ENCODE measurements at regions not wholly inside any gene's neighbourhood (a gene's known extent, or its start where the extent isn't known, plus 50 kb on each side); places are given as distances from the start of the nearest gene placed in this dataset.

DNA sequence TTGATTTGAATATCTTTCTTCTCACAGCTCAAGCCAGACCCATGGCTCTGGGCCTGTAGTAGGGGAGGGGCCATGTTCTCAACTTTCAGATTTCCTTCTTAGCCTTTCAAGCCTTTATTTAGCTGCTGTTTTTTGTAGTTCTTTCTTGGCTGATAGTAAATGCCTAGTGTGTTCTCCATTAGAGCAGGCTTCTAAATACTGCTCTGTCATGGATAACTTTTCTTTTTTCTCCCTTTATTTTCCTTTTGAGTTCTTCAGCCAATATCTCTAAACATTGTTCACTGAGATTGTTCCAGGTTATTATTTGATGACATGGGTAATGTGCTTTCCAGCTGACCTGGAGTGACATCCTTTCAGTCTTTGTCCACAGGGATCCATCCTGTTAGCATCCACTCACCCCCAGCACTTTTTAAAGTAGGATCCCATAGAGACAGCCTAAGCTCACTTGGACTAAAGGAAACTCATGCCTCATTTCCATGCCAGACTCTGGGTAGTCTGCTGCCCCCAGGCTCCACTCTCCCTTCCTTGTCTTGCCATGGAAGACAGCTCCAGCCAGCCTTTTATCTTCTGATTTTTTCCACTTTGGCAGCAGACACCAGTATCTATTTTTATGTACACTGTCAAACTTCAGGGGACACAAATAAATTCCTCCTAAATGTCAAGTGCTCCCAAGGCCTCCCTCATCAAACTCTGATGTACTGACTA lies 645.6 kb downstream of the RNF144B start (continued):
- no peak for TF ChIP-seq CHD7 (IDR thresholded peaks at IDR 0.05; ENCODE audit: insufficient replicate concordance, low read length)
- no peak for TF ChIP-seq SAP30 (IDR thresholded peaks at IDR 0.05; ENCODE audit: insufficient read depth, insufficient replicate concordance, low read length)
- no peak for TF ChIP-seq CTBP2 (IDR thresholded peaks at IDR 0.05; ENCODE audit: borderline replicate concordance, insufficient read depth, insufficient read length, low read length)
- no peak for TF ChIP-seq POLR2AphosphoS5 (IDR thresholded peaks at IDR 0.05; ENCODE audit: low read depth, low read length)
- TF ChIP-seq NANOG (IDR thresholded peaks at IDR 0.05; ENCODE audit: insufficient read depth, low read depth, low read length, poor library complexity, severe bottlenecking) = no peak
- no peak for TF ChIP-seq TAF1 (IDR thresholded peaks at IDR 0.05; ENCODE audit: low read depth, low read length)
- no peak for TF ChIP-seq MAFK (IDR thresholded peaks at IDR 0.05; ENCODE audit: low read depth, low read length)
- no peak for TF ChIP-seq TAF7 (optimal IDR thresholded peaks at IDR 0.05; ENCODE audit: borderline replicate concordance, low read depth, low read length)
- no peak for TF ChIP-seq SP2 (IDR thresholded peaks at IDR 0.05; ENCODE audit: low read length)

Data from H1 (cell line).